Neural cell (in vitro differentiated cells): ENCODE measurements at regions not wholly inside any gene's neighbourhood (a gene's known extent, or its start where the extent isn't known, plus 50 kb on each side); places are given as distances from the start of the nearest gene placed in this dataset.
A peak's percentile ranks its signal among the peaks of the same experiment; 100 is the strongest.

Experiments
- H2AFZ ChIP-seq: fragments of 200-600, 300-800 bp; sonication (generic), shearing (Covaris generic); 2 replicates; pipeline ENCODE4 v1.6.0; 2014; ENCODE audit warnings: low read depth, mild to moderate bottlenecking, antibody characterized with exemption, low read length, moderate library complexity
- H3F3A ChIP-seq: fragments of 200-600 bp; shearing (Covaris generic); 2 replicates; pipeline ENCODE4 v1.6.1; 2016; ENCODE audit warnings: mild to moderate bottlenecking, moderate library complexity, mixed read lengths, antibody characterized with exemption, low read length; ENCODE audit not compliant: insufficient read depth, poor library complexity, severe bottlenecking
- H3K27ac ChIP-seq: fragments of 200-600, 300-800 bp; sonication (generic), shearing (Covaris generic); 2 replicates; pipeline ENCODE4 v1.5.1; 2014; ENCODE audit warnings: mild to moderate bottlenecking, low read length, moderate library complexity
- H3K27me3 ChIP-seq: fragments of 300-800, 200-600 bp; sonication (generic), shearing (Covaris generic); 2 replicates; pipeline ENCODE4 v1.6.0; 2014; ENCODE audit warnings: mild to moderate bottlenecking, low read depth, low read length, moderate library complexity; ENCODE audit not compliant: insufficient read depth
- H3K36me3 ChIP-seq: fragments of 300-800, 200-600 bp; sonication (generic), shearing (Covaris generic); 2 replicates; pipeline ENCODE4 v1.5.1; 2014; ENCODE audit warnings: mild to moderate bottlenecking, antibody characterized with exemption, low read length, moderate library complexity; ENCODE audit not compliant: insufficient read depth
- H3K4me2 ChIP-seq: fragments of 300-800, 200-600 bp; sonication (generic), shearing (Covaris generic); 2 replicates; pipeline ENCODE4 v1.6.0; 2014; ENCODE audit warnings: mild to moderate bottlenecking, low read length
- H3K4me3 ChIP-seq: fragments of 300-800, 200-600 bp; sonication (generic), shearing (Covaris generic); 2 replicates; pipeline ENCODE4 v1.5.1; 2014; ENCODE audit warnings: mild to moderate bottlenecking, low read length, moderate library complexity
- H3K79me2 ChIP-seq: fragments of 200-600 bp; shearing (Covaris generic); replicated peaks from 2 replicates; pipeline ENCODE4 v1.6.0; 2014; ENCODE audit warnings: mild to moderate bottlenecking, low read length, moderate library complexity; ENCODE audit not compliant: insufficient read depth
- H3K9ac ChIP-seq: fragments of 300-800, 200-600 bp; sonication (generic), shearing (Covaris generic); 2 replicates; pipeline ENCODE4 v1.6.1; 2016; ENCODE audit warnings: mild to moderate bottlenecking, low read length, mixed read lengths
- H3K9me2 ChIP-seq: fragments of 200-600 bp; shearing (Covaris generic); 2 replicates; pipeline ENCODE4 v1.6.1; 2016; ENCODE audit warnings: mild to moderate bottlenecking, low read length, mixed read lengths; ENCODE audit not compliant: insufficient read depth
- H3K9me3 ChIP-seq: fragments of 200-600, 300-800 bp; sonication (generic), shearing (Covaris generic); 2 replicates; pipeline ENCODE4 v1.6.1; 2016; ENCODE audit warnings: mild to moderate bottlenecking, mixed run types, low read length, moderate library complexity, mixed read lengths
- H4K20me1 ChIP-seq: fragments of 200-600 bp; shearing (Covaris generic); 2 replicates; pipeline ENCODE4 v1.6.1; 2016; ENCODE audit warnings: mild to moderate bottlenecking, mixed run types; ENCODE audit not compliant: insufficient read depth
- CTCF ChIP-seq: fragments of 450-650 bp; IDR thresholded peaks from 2 replicates; pipeline ENCODE4 v1.5.1; 2014; ENCODE audit warnings: antibody characterized with exemption, mild to moderate bottlenecking, moderate library complexity; ENCODE audit not compliant: poor library complexity, severe bottlenecking
- EP300 ChIP-seq: fragments of 450-650 bp; conservative IDR thresholded peaks from 2 replicates; pipeline ENCODE4 v1.6.1; 2014; ENCODE audit warnings: antibody characterized with exemption, mild to moderate bottlenecking, moderate library complexity; ENCODE audit not compliant: poor library complexity, severe bottlenecking
- EZH2 ChIP-seq: fragments of 200-600, 300-800 bp; shearing (Covaris generic), sonication (generic); IDR thresholded peaks from 2 replicates; pipeline ENCODE4 v1.6.1; 2014; ENCODE audit warnings: antibody characterized with exemption, low read length, borderline replicate concordance, mild to moderate bottlenecking; ENCODE audit not compliant: insufficient read depth, poor library complexity, severe bottlenecking
- MXI1 ChIP-seq: fragments of 450-650 bp; conservative IDR thresholded peaks from 2 replicates; pipeline ENCODE4 v1.6.1; 2014; ENCODE audit warnings: antibody characterized with exemption, mild to moderate bottlenecking; ENCODE audit not compliant: poor library complexity, severe bottlenecking
- POLR2AphosphoS5 ChIP-seq: IDR thresholded peaks from 2 replicates; pipeline ENCODE4 v1.6.1; 2012
- RAD21 ChIP-seq: fragments of 450-650 bp; conservative IDR thresholded peaks from 2 replicates; pipeline ENCODE4 v1.6.1; 2014; ENCODE audit warnings: antibody characterized with exemption, mild to moderate bottlenecking, moderate library complexity
- REST ChIP-seq: IDR thresholded peaks from 2 replicates; pipeline ENCODE4 v1.6.1; 2012; ENCODE audit warnings: borderline replicate concordance
- SMC3 ChIP-seq: fragments of 450-650 bp; conservative IDR thresholded peaks from 2 replicates; pipeline ENCODE4 v1.6.1; 2014; ENCODE audit warnings: antibody characterized with exemption, mild to moderate bottlenecking, moderate library complexity; ENCODE audit not compliant: poor library complexity
- TAF1 ChIP-seq: IDR thresholded peaks from 2 replicates; pipeline ENCODE4 v1.6.1; 2012; ENCODE audit warnings: low read depth

GRCh38 chr11:114799476-114799875 is 121.1 kb downstream of the NXPE2 start:
- no peaks in the 10 kb centered on the region for H3K36me3 ChIP-seq
- no peaks in the 10 kb centered on the region for H3K9me3 ChIP-seq
- H3F3A ChIP-seq = no peaks in the 10 kb centered on the region
- H2AFZ ChIP-seq = peak overlapping the region; percentile 36
- H3K4me2 ChIP-seq = no peak overlapping the region
- no peaks in the 10 kb centered on the region for H3K79me2 ChIP-seq
- no peak overlapping the region for H3K27ac ChIP-seq
- TF ChIP-seq SMC3 (peak; percentile 59), RAD21 (peak; percentile 56), CTCF (peak; percentile 51), REST (no peak)
- no peaks in the 10 kb centered on the region for H3K9me2 ChIP-seq
- H3K9ac ChIP-seq = no peak overlapping the region
- no peaks in the 10 kb centered on the region for H3K27me3 ChIP-seq
- H4K20me1 ChIP-seq = no peaks in the 10 kb centered on the region
- no peak overlapping the region for H3K4me3 ChIP-seq

GRCh38 chr11:114801773-114802172 is 123.4 kb downstream of the NXPE2 start:
- H3K36me3 ChIP-seq = no peaks in the 10 kb centered on the region
- no peaks in the 10 kb centered on the region for H3K27me3 ChIP-seq
- no peak overlapping the region for H3K4me3 ChIP-seq
- H2AFZ ChIP-seq = no peak overlapping the region
- H3K27ac ChIP-seq = no peak overlapping the region
- H3F3A ChIP-seq = no peaks in the 10 kb centered on the region
- no peaks in the 10 kb centered on the region for H3K9me3 ChIP-seq
- no peak overlapping the region for H3K9ac ChIP-seq
- TF ChIP-seq POLR2AphosphoS5 (no peak), TAF1 (no peak), REST (no peak), MXI1 (no peak), RAD21 (no peak), SMC3 (no peak), EZH2 (no peak), CTCF (no peak), EP300 (no peak)
- no peak overlapping the region for H3K4me2 ChIP-seq
- no peaks in the 10 kb centered on the region for H3K79me2 ChIP-seq
- no peaks in the 10 kb centered on the region for H4K20me1 ChIP-seq
- H3K9me2 ChIP-seq = no peaks in the 10 kb centered on the region
